ENCODE measurements at regions not wholly inside any gene's neighbourhood (a gene's known extent, or its start where the extent isn't known, plus 50 kb on each side); places are given as distances from the start of the nearest gene placed in this dataset.
"Not testable (repeated sequence)": the region's sequence is repeated elsewhere in the genome, so short reads cannot be mapped to it uniquely, and the experiment has no call there.

- peak; percentile 41 for TF ChIP-seq CTCF (conservative IDR thresholded peaks at IDR 0.05; ENCODE audit: low read length)
- no peak for TF ChIP-seq EZH2phosphoT487 (IDR thresholded peaks at IDR 0.05; ENCODE audit: borderline replicate concordance)
- Histone ChIP-seq H3K4me2 (ENCODE audit: low read depth, low read length, poor library complexity, severe bottlenecking) (no peak overlapping the region), H3K4me1 (ENCODE audit: insufficient read depth, low read length, poor library complexity, severe bottlenecking) (no peaks in the 10 kb centered on the region), H3K9ac (ENCODE audit: low read depth, low read length, poor library complexity, severe bottlenecking) (no peak overlapping the region), H3K27me3 (ENCODE audit: insufficient read depth, low read length, poor library complexity, severe bottlenecking) (no peaks in the 10 kb centered on the region), H3K79me2 (ENCODE audit: insufficient read depth, low read length) (no peaks in the 10 kb centered on the region), H3K4me3 (ENCODE audit: low read length, poor library complexity, severe bottlenecking) (no peak overlapping the region), H3K9me3 (ENCODE audit: insufficient read depth, low read depth, low read length) (no peaks in the 10 kb centered on the region), H4K20me1 (ENCODE audit: insufficient read depth, low read length, poor library complexity, severe bottlenecking) (no peaks in the 10 kb centered on the region), H3K36me3 (ENCODE audit: insufficient read depth, low read length) (no peaks in the 10 kb centered on the region), H2AFZ (ENCODE audit: low read length) (no peak overlapping the region), H3F3A (ENCODE audit: low read depth) (no peaks in the 10 kb centered on the region), H3K9me2 (replicated peaks; ENCODE audit: low read depth, low read length) (no peaks in the 10 kb centered on the region)
Observed at GRCh38 chr3:116517308-116517707, 72.0 kb upstream of the LSAMP start.

GRCh38 chr3:116519101-116519500, 73.8 kb upstream of the LSAMP start:
- H3K4me1 ChIP-seq (ENCODE audit: insufficient read depth, low read length, poor library complexity, severe bottlenecking); H3K9me2 ChIP-seq (replicated peaks; ENCODE audit: low read depth, low read length); H3F3A ChIP-seq (ENCODE audit: low read depth); H3K9me3 ChIP-seq (ENCODE audit: insufficient read depth, low read depth, low read length); H3K36me3 ChIP-seq (ENCODE audit: insufficient read depth, low read length); H3K9ac ChIP-seq (ENCODE audit: low read depth, low read length, poor library complexity, severe bottlenecking); H2AFZ ChIP-seq (ENCODE audit: low read length); H3K4me2 ChIP-seq (ENCODE audit: low read depth, low read length, poor library complexity, severe bottlenecking); H4K20me1 ChIP-seq (ENCODE audit: insufficient read depth, low read length, poor library complexity, severe bottlenecking); H3K79me2 ChIP-seq (ENCODE audit: insufficient read depth, low read length); H3K4me3 ChIP-seq (ENCODE audit: low read length, poor library complexity, severe bottlenecking); H3K27me3 ChIP-seq (ENCODE audit: insufficient read depth, low read length, poor library complexity, severe bottlenecking): not testable (repeated sequence)

- H3K4me1 ChIP-seq (ENCODE audit: insufficient read depth, low read length, poor library complexity, severe bottlenecking); H3F3A ChIP-seq (ENCODE audit: low read depth); H3K27me3 ChIP-seq (ENCODE audit: insufficient read depth, low read length, poor library complexity, severe bottlenecking); H3K79me2 ChIP-seq (ENCODE audit: insufficient read depth, low read length); H3K36me3 ChIP-seq (ENCODE audit: insufficient read depth, low read length); H2AFZ ChIP-seq (ENCODE audit: low read length); H3K9ac ChIP-seq (ENCODE audit: low read depth, low read length, poor library complexity, severe bottlenecking); H3K9me2 ChIP-seq (replicated peaks; ENCODE audit: low read depth, low read length); H4K20me1 ChIP-seq (ENCODE audit: insufficient read depth, low read length, poor library complexity, severe bottlenecking); H3K4me2 ChIP-seq (ENCODE audit: low read depth, low read length, poor library complexity, severe bottlenecking); H3K9me3 ChIP-seq (ENCODE audit: insufficient read depth, low read depth, low read length); H3K4me3 ChIP-seq (ENCODE audit: low read length, poor library complexity, severe bottlenecking): not testable (repeated sequence)
Observed at GRCh38 chr3:116519823-116520222, 74.5 kb upstream of the LSAMP start.

GRCh38 chr3:116524453-116525210, 79.3 kb upstream of the LSAMP start:
- H3K79me2 ChIP-seq (ENCODE audit: insufficient read depth, low read length) = no peaks in the 10 kb centered on the region
- H2AFZ ChIP-seq (ENCODE audit: low read length) = no peak overlapping the region
- no peaks in the 10 kb centered on the region for H3K36me3 ChIP-seq (ENCODE audit: insufficient read depth, low read length)
- no peaks in the 10 kb centered on the region for H3K9me3 ChIP-seq (ENCODE audit: insufficient read depth, low read depth, low read length)
- H3K4me1 ChIP-seq (ENCODE audit: insufficient read depth, low read length, poor library complexity, severe bottlenecking) = no peaks in the 10 kb centered on the region
- H3K27me3 ChIP-seq (ENCODE audit: insufficient read depth, low read length, poor library complexity, severe bottlenecking) = no peaks in the 10 kb centered on the region
- TF ChIP-seq EZH2phosphoT487 (IDR thresholded peaks at IDR 0.05; ENCODE audit: borderline replicate concordance) = no peak
- TF ChIP-seq CTCF (conservative IDR thresholded peaks at IDR 0.05; ENCODE audit: low read length) = no peak
- H3K9ac ChIP-seq (ENCODE audit: low read depth, low read length, poor library complexity, severe bottlenecking) = no peak overlapping the region
- H3K4me2 ChIP-seq (ENCODE audit: low read depth, low read length, poor library complexity, severe bottlenecking) = no peak overlapping the region
- no peaks in the 10 kb centered on the region for H3K9me2 ChIP-seq (replicated peaks; ENCODE audit: low read depth, low read length)
- no peaks in the 10 kb centered on the region for H3F3A ChIP-seq (ENCODE audit: low read depth)
- no peak overlapping the region for H3K4me3 ChIP-seq (ENCODE audit: low read length, poor library complexity, severe bottlenecking)
- no peaks in the 10 kb centered on the region for H4K20me1 ChIP-seq (ENCODE audit: insufficient read depth, low read length, poor library complexity, severe bottlenecking)
